ENCODE measurements at regions not wholly inside any gene's neighbourhood (a gene's known extent, or its start where the extent isn't known, plus 50 kb on each side); places are given as distances from the start of the nearest gene placed in this dataset.
"Not testable (repeated sequence)": the region's sequence is repeated elsewhere in the genome, so short reads cannot be mapped to it uniquely, and the experiment has no call there.

DNA sequence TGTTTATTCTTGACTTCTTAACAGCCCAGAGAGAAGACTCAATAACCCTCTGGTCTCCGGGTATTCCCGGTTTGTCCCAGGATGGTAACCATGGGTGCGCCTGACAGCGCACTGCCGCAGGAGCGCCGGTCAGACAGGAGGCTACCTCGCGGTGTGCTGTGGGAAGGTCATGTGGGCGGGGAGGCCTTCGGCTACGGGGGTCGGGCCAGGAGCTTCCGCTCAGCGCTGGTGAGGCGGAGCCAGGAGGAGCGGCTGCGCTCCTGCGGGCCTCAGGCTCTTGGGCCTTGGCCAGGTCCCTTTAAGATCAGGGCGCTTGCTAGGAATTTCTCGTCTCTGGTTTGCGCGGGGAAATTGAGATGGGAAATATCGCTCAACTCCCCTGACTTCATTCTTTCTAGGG lies 182.3 kb upstream of the NDN start:
- TF ChIP-seq, protein P1, sequence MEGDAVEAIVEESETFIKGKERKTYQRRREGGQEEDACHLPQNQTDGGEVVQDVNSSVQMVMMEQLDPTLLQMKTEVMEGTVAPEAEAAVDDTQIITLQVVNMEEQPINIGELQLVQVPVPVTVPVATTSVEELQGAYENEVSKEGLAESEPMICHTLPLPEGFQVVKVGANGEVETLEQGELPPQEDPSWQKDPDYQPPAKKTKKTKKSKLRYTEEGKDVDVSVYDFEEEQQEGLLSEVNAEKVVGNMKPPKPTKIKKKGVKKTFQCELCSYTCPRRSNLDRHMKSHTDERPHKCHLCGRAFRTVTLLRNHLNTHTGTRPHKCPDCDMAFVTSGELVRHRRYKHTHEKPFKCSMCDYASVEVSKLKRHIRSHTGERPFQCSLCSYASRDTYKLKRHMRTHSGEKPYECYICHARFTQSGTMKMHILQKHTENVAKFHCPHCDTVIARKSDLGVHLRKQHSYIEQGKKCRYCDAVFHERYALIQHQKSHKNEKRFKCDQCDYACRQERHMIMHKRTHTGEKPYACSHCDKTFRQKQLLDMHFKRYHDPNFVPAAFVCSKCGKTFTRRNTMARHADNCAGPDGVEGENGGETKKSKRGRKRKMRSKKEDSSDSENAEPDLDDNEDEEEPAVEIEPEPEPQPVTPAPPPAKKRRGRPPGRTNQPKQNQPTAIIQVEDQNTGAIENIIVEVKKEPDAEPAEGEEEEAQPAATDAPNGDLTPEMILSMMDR (IDR thresholded peaks at IDR 0.05; ENCODE audit: insufficient read depth, low read depth, low read length) = no peak
- no peak for DNase-seq (ENCODE audit: low read depth)
- H3K4me3 ChIP-seq (ENCODE audit: low read depth, low read length) = no peak overlapping the region

DNA sequence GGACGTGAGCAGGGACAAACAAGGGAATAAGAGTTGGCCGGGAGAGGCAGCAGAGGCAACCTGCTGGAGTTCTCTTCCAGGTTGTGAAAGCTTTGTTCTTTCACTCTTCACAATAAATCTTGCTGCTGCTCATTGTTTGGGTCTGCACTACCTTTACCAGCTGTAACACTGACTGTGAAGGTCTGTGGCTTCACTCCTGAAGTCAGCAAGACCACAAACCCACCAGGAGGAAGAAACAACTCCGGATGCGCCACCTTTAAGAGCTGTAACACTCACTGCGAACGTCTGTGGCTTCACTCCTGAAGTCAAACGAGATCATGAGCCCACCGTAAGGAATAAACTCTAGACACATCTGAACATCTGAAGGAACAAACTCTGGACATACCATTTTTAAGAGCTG lies 186.5 kb upstream of the NDN start:
- H3K4me3 ChIP-seq (ENCODE audit: low read depth, low read length); DNase-seq (ENCODE audit: low read depth): not testable (repeated sequence)

DNA sequence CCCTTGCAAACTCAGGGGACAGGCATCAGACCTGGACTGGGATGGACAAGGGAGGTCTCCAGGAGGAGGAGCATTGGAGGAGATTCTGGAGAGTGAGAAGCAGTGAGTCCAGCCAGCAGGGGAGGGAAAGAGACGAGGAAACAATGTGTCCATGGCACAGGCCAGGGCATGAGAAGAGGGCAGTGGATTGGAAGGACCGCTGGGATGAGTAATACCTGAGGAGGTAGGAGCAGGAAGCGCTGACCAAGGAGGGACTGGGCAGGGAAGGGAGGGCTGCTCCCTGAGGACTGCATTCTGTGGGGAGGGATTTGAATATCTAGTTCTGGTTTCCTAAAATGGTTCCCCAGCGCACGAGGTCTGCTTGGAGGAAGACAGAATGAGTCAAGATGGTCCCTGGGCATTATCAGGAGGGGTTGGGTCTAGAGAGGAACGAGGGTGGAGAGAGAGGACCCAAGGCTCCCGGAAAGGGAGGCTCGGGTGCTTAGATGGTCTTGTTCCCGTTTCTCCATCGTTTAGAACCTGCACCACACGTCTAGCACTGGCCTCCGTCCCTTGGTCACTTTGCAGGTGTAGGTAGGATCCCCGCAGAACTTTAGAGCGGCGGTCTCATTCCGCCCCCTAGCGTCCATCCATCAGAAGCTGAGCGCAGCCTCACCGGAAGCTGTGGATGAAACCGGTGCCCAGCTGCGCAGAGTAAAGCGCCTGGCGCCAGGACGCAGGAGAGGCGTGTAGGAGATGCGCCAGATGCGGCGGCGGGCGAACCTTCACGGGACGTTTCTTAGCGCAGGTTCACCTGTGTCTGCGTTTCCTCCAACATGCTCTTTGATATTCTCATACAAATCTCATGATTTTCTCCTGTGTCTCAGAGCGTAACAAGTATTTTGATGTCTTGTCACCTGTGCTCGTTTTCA lies 190.7 kb upstream of the NDN start:
- TF ChIP-seq, protein P1 (IDR thresholded peaks at IDR 0.05; ENCODE audit: insufficient read depth, low read depth, low read length) = peak; percentile 32
- no peak overlapping the region for H3K4me3 ChIP-seq (ENCODE audit: low read depth, low read length)
- no peak for DNase-seq (ENCODE audit: low read depth)

DNA sequence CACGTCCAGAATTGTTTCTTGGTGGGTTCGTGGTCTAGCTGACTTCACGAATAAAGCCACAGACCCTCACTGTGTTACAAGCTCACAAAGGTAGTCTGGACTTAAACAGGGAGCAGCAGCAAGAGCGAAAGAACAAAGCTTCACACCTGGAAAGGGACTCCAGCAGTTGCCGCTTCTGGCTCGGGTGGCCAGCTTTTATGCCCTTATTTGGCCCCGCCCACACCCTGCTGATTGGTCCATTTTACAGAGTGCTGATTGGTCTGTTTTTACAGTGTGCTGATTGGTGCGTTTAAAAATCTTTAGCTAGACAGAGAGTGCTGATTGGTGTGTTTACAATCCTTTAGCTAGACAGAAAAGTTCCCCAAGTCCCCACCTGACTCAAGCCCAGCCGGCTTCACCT lies 194.2 kb upstream of the NDN start:
- TF ChIP-seq, protein P1 (IDR thresholded peaks at IDR 0.05; ENCODE audit: insufficient read depth, low read depth, low read length) = no peak
- DNase-seq (ENCODE audit: low read depth) = no peak
- H3K4me3 ChIP-seq (ENCODE audit: low read depth, low read length) = no peak overlapping the region

DNA sequence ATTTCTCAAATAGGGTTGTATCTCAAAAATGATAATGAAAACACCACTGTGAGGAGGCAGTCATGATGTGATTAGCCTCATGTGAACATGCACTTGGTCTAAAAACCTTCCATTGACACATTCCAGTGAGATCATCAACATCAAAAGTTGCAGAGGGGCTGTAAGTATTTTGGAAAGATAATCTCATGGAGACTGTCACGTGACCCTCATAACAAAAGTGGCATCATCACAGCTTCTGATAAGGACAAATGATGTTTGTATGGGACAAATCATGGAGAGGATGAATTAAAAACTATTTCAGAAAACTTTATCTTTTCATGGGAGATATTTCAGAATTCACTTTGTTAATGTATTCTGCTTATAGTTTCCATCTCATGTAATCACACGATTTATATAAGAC lies 203.1 kb upstream of the NDN start:
- TF ChIP-seq, protein P1 (IDR thresholded peaks at IDR 0.05; ENCODE audit: insufficient read depth, low read depth, low read length) = no peak
- H3K4me3 ChIP-seq (ENCODE audit: low read depth, low read length) = no peak overlapping the region
- no peak for DNase-seq (ENCODE audit: low read depth)

DNA sequence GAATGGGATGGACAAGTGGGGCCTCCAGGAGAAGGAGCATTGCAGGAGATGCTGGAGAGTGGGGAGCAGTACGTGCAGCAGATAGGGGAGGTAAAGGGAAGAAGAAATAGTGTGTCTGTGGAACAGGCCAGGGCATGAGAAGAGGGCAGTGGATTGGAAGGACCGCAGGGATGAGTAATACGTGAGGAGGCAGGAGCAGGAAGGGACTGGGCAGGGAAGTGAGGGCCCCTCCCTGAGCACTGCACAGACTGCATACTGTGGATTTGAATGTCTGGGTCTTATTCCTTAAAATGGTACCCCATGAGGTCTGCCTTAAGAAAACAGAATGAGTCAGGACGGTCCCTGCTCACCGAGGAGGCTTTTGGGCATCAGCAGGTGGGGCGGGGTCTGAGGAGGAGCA lies 210.0 kb upstream of the NDN start:
- no peak for DNase-seq (ENCODE audit: low read depth)
- TF ChIP-seq, protein P1 (IDR thresholded peaks at IDR 0.05; ENCODE audit: insufficient read depth, low read depth, low read length) = no peak
- H3K4me3 ChIP-seq (ENCODE audit: low read depth, low read length) = no peak overlapping the region

DNA sequence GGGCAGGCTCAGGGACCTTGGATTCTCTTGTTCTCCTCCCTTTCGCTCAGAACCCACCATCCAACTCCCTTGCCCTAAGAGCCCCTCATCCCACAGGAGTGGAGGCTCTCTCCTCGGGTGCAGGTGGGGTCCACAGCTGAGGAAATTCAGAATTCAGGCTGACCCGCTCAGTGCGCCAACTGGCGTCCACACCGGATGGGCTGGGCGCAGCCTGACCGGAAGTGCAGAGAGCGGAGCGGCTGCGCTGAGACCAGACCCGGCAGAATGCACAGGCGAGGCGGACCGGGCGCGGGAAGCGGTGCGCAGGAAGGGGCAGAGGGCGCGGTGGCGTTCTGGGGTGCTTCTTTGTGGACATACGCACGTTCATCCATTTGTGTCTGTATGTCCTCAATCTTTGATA lies 210.4 kb upstream of the NDN start:
- no peak overlapping the region for H3K4me3 ChIP-seq (ENCODE audit: low read depth, low read length)
- TF ChIP-seq, protein P1 (IDR thresholded peaks at IDR 0.05; ENCODE audit: insufficient read depth, low read depth, low read length) = no peak
- DNase-seq (ENCODE audit: low read depth) = no peak

All from fibroblast of villous mesenchyme (primary cell).